ENCODE measurements at regions not wholly inside any gene's neighbourhood (a gene's known extent, or its start where the extent isn't known, plus 50 kb on each side); places are given as distances from the start of the nearest gene placed in this dataset.

DNA sequence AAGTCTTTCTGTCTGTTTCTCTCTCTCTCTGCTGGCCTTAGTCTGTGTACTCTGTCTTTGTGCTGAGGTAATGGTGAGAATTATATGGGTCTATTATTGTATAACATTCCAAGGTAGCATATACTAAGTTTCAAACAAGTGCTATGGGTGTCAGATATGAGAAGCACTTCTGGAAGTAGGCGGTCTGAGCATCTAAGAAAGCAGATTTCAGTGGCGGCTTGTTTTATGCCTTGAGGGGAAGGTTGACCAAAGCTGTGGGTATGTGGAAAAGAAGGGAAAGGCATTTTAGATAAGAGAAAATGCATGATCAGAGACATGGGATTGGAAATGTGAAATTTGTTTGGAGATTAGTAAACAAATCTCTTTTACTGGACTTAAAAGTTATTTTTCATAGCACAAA lies 348.5 kb downstream of the RFC3 start:
- Histone ChIP-seq H3K4me2 (ENCODE audit: insufficient read depth, low read length) (no peak overlapping the region), H2AFZ (ENCODE audit: low read depth, low read length) (no peak overlapping the region), H4K20me1 (ENCODE audit: insufficient read depth, low read length) (no peaks in the 10 kb centered on the region), H3K27me3 (ENCODE audit: insufficient read depth, low read length, poor library complexity) (no peaks in the 10 kb centered on the region), H3K4me1 (ENCODE audit: insufficient read depth, low read length) (no peaks in the 10 kb centered on the region), H3K9me3 (ENCODE audit: insufficient read depth, low read length, severe bottlenecking) (no peaks in the 10 kb centered on the region), H3K9ac (ENCODE audit: low read depth, low read length) (no peak overlapping the region), H3K4me3 (ENCODE audit: low read depth in 1 of 2, low read length in 2 of 2) (no peak overlapping the region), H3K27ac (ENCODE audit: low read length) (no peak overlapping the region), H3K36me3 (ENCODE audit: insufficient read depth, low read length) (no peaks in the 10 kb centered on the region), H3K79me2 (ENCODE audit: insufficient read depth, low read length) (no peaks in the 10 kb centered on the region)
- ATAC-seq (ENCODE audit: insufficient read depth, low read depth) (no peak), DNase-seq (no peak)
- TF ChIP-seq, protein P1, sequence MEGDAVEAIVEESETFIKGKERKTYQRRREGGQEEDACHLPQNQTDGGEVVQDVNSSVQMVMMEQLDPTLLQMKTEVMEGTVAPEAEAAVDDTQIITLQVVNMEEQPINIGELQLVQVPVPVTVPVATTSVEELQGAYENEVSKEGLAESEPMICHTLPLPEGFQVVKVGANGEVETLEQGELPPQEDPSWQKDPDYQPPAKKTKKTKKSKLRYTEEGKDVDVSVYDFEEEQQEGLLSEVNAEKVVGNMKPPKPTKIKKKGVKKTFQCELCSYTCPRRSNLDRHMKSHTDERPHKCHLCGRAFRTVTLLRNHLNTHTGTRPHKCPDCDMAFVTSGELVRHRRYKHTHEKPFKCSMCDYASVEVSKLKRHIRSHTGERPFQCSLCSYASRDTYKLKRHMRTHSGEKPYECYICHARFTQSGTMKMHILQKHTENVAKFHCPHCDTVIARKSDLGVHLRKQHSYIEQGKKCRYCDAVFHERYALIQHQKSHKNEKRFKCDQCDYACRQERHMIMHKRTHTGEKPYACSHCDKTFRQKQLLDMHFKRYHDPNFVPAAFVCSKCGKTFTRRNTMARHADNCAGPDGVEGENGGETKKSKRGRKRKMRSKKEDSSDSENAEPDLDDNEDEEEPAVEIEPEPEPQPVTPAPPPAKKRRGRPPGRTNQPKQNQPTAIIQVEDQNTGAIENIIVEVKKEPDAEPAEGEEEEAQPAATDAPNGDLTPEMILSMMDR (IDR thresholded peaks at IDR 0.05; ENCODE audit: borderline replicate concordance, extremely low read depth, low read length, poor library complexity, severe bottlenecking) = no peak
- TF ChIP-seq EZH2 (IDR thresholded peaks at IDR 0.05; ENCODE audit: borderline replicate concordance, low read depth, low read length, severe bottlenecking) = no peak

DNA sequence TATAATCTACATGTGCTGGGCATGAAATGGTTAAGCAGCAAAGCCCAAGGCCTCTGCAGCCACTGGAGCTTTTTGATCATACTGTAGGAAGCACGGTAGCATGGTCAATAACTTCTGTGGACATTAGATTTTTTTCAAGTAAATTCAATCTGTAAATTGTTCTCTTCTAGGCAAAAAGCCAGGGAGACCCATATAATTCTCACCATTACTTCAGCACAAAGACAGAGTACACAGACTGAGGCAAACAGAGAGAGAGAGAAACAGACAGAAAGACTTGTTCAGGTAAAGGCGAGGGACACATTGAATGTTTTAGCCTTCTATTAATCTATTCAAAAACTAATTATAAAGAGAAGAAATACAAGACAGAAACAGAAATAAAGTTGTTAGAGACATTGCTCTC lies 349.4 kb downstream of the RFC3 start:
- Histone ChIP-seq H3K27me3 (ENCODE audit: insufficient read depth, low read length, poor library complexity) (no peaks in the 10 kb centered on the region), H3K4me3 (ENCODE audit: low read depth in 1 of 2, low read length in 2 of 2) (no peak overlapping the region), H3K79me2 (ENCODE audit: insufficient read depth, low read length) (no peaks in the 10 kb centered on the region), H3K4me2 (ENCODE audit: insufficient read depth, low read length) (no peak overlapping the region), H2AFZ (ENCODE audit: low read depth, low read length) (no peak overlapping the region), H3K9ac (ENCODE audit: low read depth, low read length) (no peak overlapping the region), H3K27ac (ENCODE audit: low read length) (no peak overlapping the region), H4K20me1 (ENCODE audit: insufficient read depth, low read length) (no peaks in the 10 kb centered on the region), H3K4me1 (ENCODE audit: insufficient read depth, low read length) (no peaks in the 10 kb centered on the region), H3K9me3 (ENCODE audit: insufficient read depth, low read length, severe bottlenecking) (no peaks in the 10 kb centered on the region), H3K36me3 (ENCODE audit: insufficient read depth, low read length) (no peaks in the 10 kb centered on the region)
- no peak for TF ChIP-seq EZH2 (IDR thresholded peaks at IDR 0.05; ENCODE audit: borderline replicate concordance, low read depth, low read length, severe bottlenecking)
- TF ChIP-seq, protein P1 (IDR thresholded peaks at IDR 0.05; ENCODE audit: borderline replicate concordance, extremely low read depth, low read length, poor library complexity, severe bottlenecking) = no peak
- no peak for ATAC-seq (ENCODE audit: insufficient read depth, low read depth)
- DNase-seq = no peak

DNA sequence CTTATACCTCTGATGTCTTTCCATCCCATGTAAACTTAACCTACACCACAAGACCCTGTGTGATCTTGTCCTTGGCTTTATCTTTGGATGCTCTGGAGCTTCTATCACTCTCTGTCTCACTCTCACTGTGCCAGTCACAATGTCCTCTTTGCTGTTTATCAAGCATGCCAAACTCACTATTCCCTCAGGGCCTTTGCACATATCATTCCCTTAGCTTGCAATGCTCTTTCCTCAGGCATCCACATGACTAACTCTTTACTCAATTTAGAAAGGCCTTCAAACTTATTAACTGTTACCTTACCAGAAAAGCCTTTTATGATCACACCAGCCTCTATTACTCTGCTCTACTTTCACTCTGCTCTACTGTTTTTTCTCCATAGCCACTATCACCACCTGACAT lies 354.1 kb downstream of the RFC3 start:
- Histone ChIP-seq H3K27me3 (ENCODE audit: insufficient read depth, low read length, poor library complexity) (no peaks in the 10 kb centered on the region), H2AFZ (ENCODE audit: low read depth, low read length) (no peak overlapping the region), H3K9ac (ENCODE audit: low read depth, low read length) (no peak overlapping the region), H3K4me1 (ENCODE audit: insufficient read depth, low read length) (no peaks in the 10 kb centered on the region), H3K27ac (ENCODE audit: low read length) (no peak overlapping the region), H3K9me3 (ENCODE audit: insufficient read depth, low read length, severe bottlenecking) (no peaks in the 10 kb centered on the region), H3K79me2 (ENCODE audit: insufficient read depth, low read length) (no peaks in the 10 kb centered on the region), H3K4me2 (ENCODE audit: insufficient read depth, low read length) (no peak overlapping the region), H3K36me3 (ENCODE audit: insufficient read depth, low read length) (no peaks in the 10 kb centered on the region), H4K20me1 (ENCODE audit: insufficient read depth, low read length) (no peaks in the 10 kb centered on the region), H3K4me3 (ENCODE audit: low read depth in 1 of 2, low read length in 2 of 2) (no peak overlapping the region)
- ATAC-seq (ENCODE audit: insufficient read depth, low read depth) (no peak), DNase-seq (no peak)
- TF ChIP-seq, protein P1 (IDR thresholded peaks at IDR 0.05; ENCODE audit: borderline replicate concordance, extremely low read depth, low read length, poor library complexity, severe bottlenecking) = no peak
- TF ChIP-seq EZH2 (IDR thresholded peaks at IDR 0.05; ENCODE audit: borderline replicate concordance, low read depth, low read length, severe bottlenecking) = no peak

DNA sequence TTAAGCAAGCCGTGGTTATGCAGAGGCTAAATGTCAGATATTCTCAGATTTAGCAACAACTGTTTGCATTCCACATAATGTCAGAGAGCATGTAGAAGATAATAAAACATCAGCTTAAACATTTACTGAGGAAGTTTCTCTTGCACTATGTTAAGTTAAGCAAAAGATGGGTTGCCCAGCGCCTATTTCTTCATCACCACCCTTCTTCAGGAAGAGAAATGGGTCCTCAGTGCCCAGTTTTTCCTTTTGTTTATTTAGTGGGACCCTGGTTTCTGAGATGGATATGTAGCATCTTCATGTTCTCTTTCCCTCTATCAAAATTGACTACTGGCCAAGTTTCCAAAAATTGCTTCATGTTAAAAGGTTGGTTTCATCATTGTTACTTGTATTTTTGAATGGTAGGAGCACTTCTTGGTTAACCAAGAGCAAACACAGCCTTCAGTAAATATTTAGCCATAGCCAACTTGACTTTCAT lies 356.8 kb downstream of the RFC3 start:
- no peaks in the 10 kb centered on the region for H3K36me3 ChIP-seq (ENCODE audit: insufficient read depth, low read length)
- no peak overlapping the region for H3K9ac ChIP-seq (ENCODE audit: low read depth, low read length)
- ATAC-seq (ENCODE audit: insufficient read depth, low read depth) = no peak
- no peak overlapping the region for H3K4me2 ChIP-seq (ENCODE audit: insufficient read depth, low read length)
- TF ChIP-seq, protein P1 (IDR thresholded peaks at IDR 0.05; ENCODE audit: borderline replicate concordance, extremely low read depth, low read length, poor library complexity, severe bottlenecking) = no peak
- no peak for TF ChIP-seq EZH2 (IDR thresholded peaks at IDR 0.05; ENCODE audit: borderline replicate concordance, low read depth, low read length, severe bottlenecking)
- no peaks in the 10 kb centered on the region for H3K4me1 ChIP-seq (ENCODE audit: insufficient read depth, low read length)
- H3K9me3 ChIP-seq (ENCODE audit: insufficient read depth, low read length, severe bottlenecking) = no peaks in the 10 kb centered on the region
- H3K27me3 ChIP-seq (ENCODE audit: insufficient read depth, low read length, poor library complexity) = no peaks in the 10 kb centered on the region
- H2AFZ ChIP-seq (ENCODE audit: low read depth, low read length) = no peak overlapping the region
- H4K20me1 ChIP-seq (ENCODE audit: insufficient read depth, low read length) = no peaks in the 10 kb centered on the region
- no peak overlapping the region for H3K27ac ChIP-seq (ENCODE audit: low read length)
- H3K4me3 ChIP-seq (ENCODE audit: low read depth in 1 of 2, low read length in 2 of 2) = no peak overlapping the region
- DNase-seq = no peak
- no peaks in the 10 kb centered on the region for H3K79me2 ChIP-seq (ENCODE audit: insufficient read depth, low read length)

All from DND-41 (cell line).